ENCODE measurements at regions not wholly inside any gene's neighbourhood (a gene's known extent, or its start where the extent isn't known, plus 50 kb on each side); places are given as distances from the start of the nearest gene placed in this dataset.

DNA sequence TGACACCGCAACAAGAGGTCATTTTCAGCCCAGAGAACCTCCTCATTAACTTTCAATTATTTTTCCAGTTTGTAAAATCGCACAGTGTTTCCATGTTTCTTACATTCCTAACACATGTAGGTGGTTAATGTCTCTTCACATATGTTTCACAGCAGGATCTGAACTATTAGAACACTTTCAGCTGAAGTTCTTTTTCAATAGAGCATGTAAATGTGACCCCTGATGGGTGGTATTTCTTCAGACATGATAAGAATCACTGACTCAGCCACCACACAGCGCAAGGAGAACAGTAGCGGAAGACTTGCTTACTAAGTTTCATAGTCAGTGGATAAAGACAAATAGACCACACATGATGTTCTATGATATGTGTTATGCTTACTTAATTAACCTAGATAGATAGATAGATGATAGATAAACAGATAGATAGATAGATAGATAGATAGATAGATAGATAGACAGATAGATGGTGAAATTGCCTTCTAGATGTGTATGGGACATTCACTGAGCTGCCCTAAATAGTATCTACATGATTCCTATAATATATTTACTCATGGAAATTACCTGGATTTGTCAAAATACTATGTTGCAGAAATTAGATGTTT is 1992.1 kb upstream of the NUDT12 start:
- peaks cover 2 to 5% of the 10 kb centered on the region in 2 experiments; a peak in 2 of 4 replicates for H3K4me1 Mint-ChIP-seq
- H3K9ac ChIP-seq (ENCODE audit: extremely low read depth, insufficient read length, low read length): no peak overlapping the region
- H3K4ac ChIP-seq (ENCODE audit: low read depth, low read length): no peak overlapping the region
- H3K4me1 ChIP-seq (ENCODE audit: insufficient read depth, low read length): no peaks in the 10 kb centered on the region
- H3K9me3 ChIP-seq (ENCODE audit: control insufficient read depth, low read depth, low read length): no peaks in the 10 kb centered on the region
- H4K8ac ChIP-seq (replicated peaks; ENCODE audit: insufficient read length, low read depth, low read length): no peak overlapping the region
- no peaks in the 10 kb centered on the region for H3K23me2 ChIP-seq (ENCODE audit: insufficient read length, low read depth, low read length, poor library complexity, severe bottlenecking)
- no peak overlapping the region for H4K5ac ChIP-seq (ENCODE audit: insufficient read length, low read depth, low read length)
- H3K27me3 ChIP-seq (ENCODE audit: insufficient read depth, low read length): no peaks in the 10 kb centered on the region
- H4K91ac ChIP-seq (ENCODE audit: insufficient read length, low read depth, low read length): no peak overlapping the region
- no peaks in the 10 kb centered on the region for H3K36me3 Mint-ChIP-seq (ENCODE audit: insufficient read depth in 1 of 3, low read depth in 3 of 3)
- H3K27ac Mint-ChIP-seq: no peak overlapping the region
- H2BK15ac ChIP-seq (ENCODE audit: low read depth, low read length): no peak overlapping the region
- TF ChIP-seq, protein P1, sequence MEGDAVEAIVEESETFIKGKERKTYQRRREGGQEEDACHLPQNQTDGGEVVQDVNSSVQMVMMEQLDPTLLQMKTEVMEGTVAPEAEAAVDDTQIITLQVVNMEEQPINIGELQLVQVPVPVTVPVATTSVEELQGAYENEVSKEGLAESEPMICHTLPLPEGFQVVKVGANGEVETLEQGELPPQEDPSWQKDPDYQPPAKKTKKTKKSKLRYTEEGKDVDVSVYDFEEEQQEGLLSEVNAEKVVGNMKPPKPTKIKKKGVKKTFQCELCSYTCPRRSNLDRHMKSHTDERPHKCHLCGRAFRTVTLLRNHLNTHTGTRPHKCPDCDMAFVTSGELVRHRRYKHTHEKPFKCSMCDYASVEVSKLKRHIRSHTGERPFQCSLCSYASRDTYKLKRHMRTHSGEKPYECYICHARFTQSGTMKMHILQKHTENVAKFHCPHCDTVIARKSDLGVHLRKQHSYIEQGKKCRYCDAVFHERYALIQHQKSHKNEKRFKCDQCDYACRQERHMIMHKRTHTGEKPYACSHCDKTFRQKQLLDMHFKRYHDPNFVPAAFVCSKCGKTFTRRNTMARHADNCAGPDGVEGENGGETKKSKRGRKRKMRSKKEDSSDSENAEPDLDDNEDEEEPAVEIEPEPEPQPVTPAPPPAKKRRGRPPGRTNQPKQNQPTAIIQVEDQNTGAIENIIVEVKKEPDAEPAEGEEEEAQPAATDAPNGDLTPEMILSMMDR (conservative IDR thresholded peaks at IDR 0.05): no peak
- no peaks in the 10 kb centered on the region for H3K79me1 ChIP-seq (ENCODE audit: insufficient read depth, low read depth, low read length, poor library complexity, severe bottlenecking)
- H2AK5ac ChIP-seq (ENCODE audit: insufficient read length, low read length): no peak overlapping the region
- no peak overlapping the region for H2BK12ac ChIP-seq (ENCODE audit: insufficient read length, low read depth, low read length)
- no peak overlapping the region for H3K23ac ChIP-seq (ENCODE audit: insufficient read length, low read depth, low read length)
- no peak overlapping the region for H2BK5ac ChIP-seq (ENCODE audit: insufficient read length, low read length)
- no peaks in the 10 kb centered on the region for H3K9me3 Mint-ChIP-seq
- H3K79me2 ChIP-seq (ENCODE audit: insufficient read depth, low read length): no peaks in the 10 kb centered on the region
- H2BK120ac ChIP-seq (ENCODE audit: low read depth, low read length, poor library complexity, severe bottlenecking): no peak overlapping the region
- H2BK20ac ChIP-seq (ENCODE audit: low read depth, low read length, poor library complexity, severe bottlenecking): no peak overlapping the region
- no peak overlapping the region for H3K14ac ChIP-seq (ENCODE audit: insufficient read depth, low read length)
- H3T11ph ChIP-seq (ENCODE audit: low read length): no peak overlapping the region
- H3K27me3 Mint-ChIP-seq (ENCODE audit: low read depth): no peaks in the 10 kb centered on the region
- no peak overlapping the region for H3K4me3 Mint-ChIP-seq
- no peak overlapping the region for H2AFZ ChIP-seq (ENCODE audit: low read length)
- no peak overlapping the region for H3K27ac ChIP-seq (ENCODE audit: insufficient read length, low read depth, low read length)
- no peak overlapping the region for H3K4me2 ChIP-seq (ENCODE audit: insufficient read depth, insufficient read length, low read length)
- no peak overlapping the region for H3K56ac ChIP-seq (ENCODE audit: insufficient read length, low read depth, low read length)
- no peak for DNase-seq
- no peaks in the 10 kb centered on the region for H4K20me1 ChIP-seq (ENCODE audit: control insufficient read depth, insufficient read depth, insufficient read length)
- no peak overlapping the region for H3K18ac ChIP-seq (ENCODE audit: insufficient read length, low read depth, low read length)
- no CpG with 5 or more reads among the region's 4 CpGs for WGBS (ENCODE audit: extremely low coverage, insufficient read length, low lambda C conversion rate)
